T-cell (primary cell): ENCODE measurements at regions not wholly inside any gene's neighbourhood (a gene's known extent, or its start where the extent isn't known, plus 50 kb on each side); places are given as distances from the start of the nearest gene placed in this dataset.

Experiments used
- ATAC-seq, 4 experiments: fragments of 200-7000 bp in 3 of 4; fragments of 150-1000 bp in 1 of 4; cut with Tn5 transposase; replicated peaks in 1 of 4; 1 replicate in 3 of 4; 2 replicates in 1 of 4; pipeline ENCODE4 v1.10.0; 2021; ENCODE audit warnings: moderate library complexity in 3 of 4, mild to moderate bottlenecking in 2 of 4, moderate number of reproducible peaks in 1 of 4
- CTCF ChIA-PET, 2 donors: fragments of 300-600 bp; sonication (Branson Sonifier 250); formaldehyde crosslinking; loops; one replicate each; lab custom pipeline; 2022; ENCODE audit warnings: antibody characterized with exemption in 2 of 2; lab: Charles Lee
- POLR2A ChIA-PET, 2 donors: fragments of 300-600 bp; sonication (Branson Sonifier 250); formaldehyde crosslinking; loops; one replicate each; lab custom pipeline; 2022; ENCODE audit warnings: antibody characterized with exemption in 2 of 2; lab: Charles Lee
- DNase-seq, 35 experiments: peaks; one replicate each; pipeline versions ENCODE4 v3.0.0 to v3.0.0-alpha.2; 2013 to 2023
- H3K27ac ChIP-seq: one replicate; pipeline ENCODE4 v1.5.1; 2013; ENCODE audit warnings: low read length
- H3K27me3 ChIP-seq, 2 experiments: replicated peaks in 1 of 2; 1 replicate in 1 of 2; 2 replicates in 1 of 2; pipeline versions ENCODE4 v1.6.1 to v1.7.0; 2013; ENCODE audit warnings: low read length in 1 of 2, mixed read lengths in 1 of 2; ENCODE audit not compliant: control insufficient read depth in 2 of 2, insufficient read depth in 2 of 2; ENCODE audit errors: extremely low read depth in 1 of 2
- H3K36me3 ChIP-seq, 2 donors: 1 replicate in 1 of 2; 2 replicates in 1 of 2; pipeline versions ENCODE4 v1.6.1 to v1.7.0; 2013; ENCODE audit warnings: low read length in 1 of 2; ENCODE audit not compliant: control insufficient read depth in 2 of 2, insufficient read depth in 1 of 2; ENCODE audit errors: extremely low read depth in 1 of 2
- H3K4me1 ChIP-seq, 2 experiments: 1 replicate in 1 of 2; 2 replicates in 1 of 2; pipeline versions ENCODE4 v1.6.1 to v1.7.0; 2013; ENCODE audit warnings: low read length in 2 of 2, mixed read lengths in 1 of 2; ENCODE audit not compliant: insufficient read depth in 2 of 2, control insufficient read depth in 1 of 2; ENCODE audit errors: extremely low read depth in 1 of 2
- H3K4me3 ChIP-seq, 2 donors: 1 replicate in 1 of 2; 2 replicates in 1 of 2; pipeline versions ENCODE4 v1.5.1 to v1.7.0; 2013; ENCODE audit warnings: mild to moderate bottlenecking in 2 of 2, low read length in 1 of 2, moderate library complexity in 1 of 2; ENCODE audit not compliant: control insufficient read depth in 1 of 2; ENCODE audit errors: extremely low read depth in 1 of 2
- H3K9me3 ChIP-seq: 2 replicates; pipeline ENCODE4 v1.7.0; 2013
- H3K27ac Mint-ChIP-seq, 2 donors: one replicate each; pipeline ENCODE4 v1.8.0; 2020 to 2021; ENCODE audit warnings: mild to moderate bottlenecking in 2 of 2, mixed read lengths in 2 of 2
- H3K27me3 Mint-ChIP-seq, 2 donors: one replicate each; pipeline ENCODE4 v1.8.0; 2021 to 2022; ENCODE audit warnings: mixed read lengths in 2 of 2
- H3K36me3 Mint-ChIP-seq: one replicate; pipeline ENCODE4 v1.8.0; 2021; ENCODE audit warnings: mixed read lengths
- H3K4me1 Mint-ChIP-seq, 3 donors: one replicate each; pipeline ENCODE4 v1.8.0; 2020 to 2022; ENCODE audit warnings: mixed read lengths in 3 of 3, mild to moderate bottlenecking in 1 of 3
- H3K4me3 Mint-ChIP-seq, 3 donors: one replicate each; pipeline ENCODE4 v1.8.0; 2020 to 2022; ENCODE audit warnings: mild to moderate bottlenecking in 3 of 3, mixed read lengths in 3 of 3, moderate library complexity in 3 of 3
- H3K9me3 Mint-ChIP-seq, 3 donors: one replicate each; pipeline ENCODE4 v1.8.0; 2020 to 2022; ENCODE audit warnings: mixed read lengths in 3 of 3
- WGBS: methylation state at CpG from one replicate; pipeline ENCODE4 v1.1.5; 2013; ENCODE audit warnings: missing lambda C conversion rate; ENCODE audit not compliant: insufficient coverage; 5-methylcytosine and 5-hydroxymethylcytosine counted together

- no peaks in the 10 kb centered on the region for H3K9me3 ChIP-seq
- no peaks in the 10 kb centered on the region for H3K36me3 ChIP-seq
- ChIA-PET POLR2A (no interaction called here), CTCF (no interaction called here)
- no peaks in the 10 kb centered on the region for H3K4me1 ChIP-seq
- Mint-ChIP-seq H3K9me3 (no peaks in the 10 kb centered on the region), H3K36me3 (no peaks in the 10 kb centered on the region), H3K4me3 (no peak overlapping the region), H3K4me1 (no peaks in the 10 kb centered on the region), H3K27ac (no peak overlapping the region), H3K27me3 (peaks cover 4 to 11% of the 10 kb centered on the region in 2 donors)
- no peak overlapping the region for H3K27ac ChIP-seq
- H3K4me3 ChIP-seq: no peak overlapping the region
- no peak for ATAC-seq
- WGBS: 100% methylated on average over 2 of the region's 4 CpGs
- H3K27me3 ChIP-seq: peaks cover 0 to 9% of the 10 kb centered on the region in 2 experiments
- DNase-seq: no peak
Observed at GRCh38 chr11:122604621-122605020, 50.9 kb upstream of the UBASH3B start.

DNA sequence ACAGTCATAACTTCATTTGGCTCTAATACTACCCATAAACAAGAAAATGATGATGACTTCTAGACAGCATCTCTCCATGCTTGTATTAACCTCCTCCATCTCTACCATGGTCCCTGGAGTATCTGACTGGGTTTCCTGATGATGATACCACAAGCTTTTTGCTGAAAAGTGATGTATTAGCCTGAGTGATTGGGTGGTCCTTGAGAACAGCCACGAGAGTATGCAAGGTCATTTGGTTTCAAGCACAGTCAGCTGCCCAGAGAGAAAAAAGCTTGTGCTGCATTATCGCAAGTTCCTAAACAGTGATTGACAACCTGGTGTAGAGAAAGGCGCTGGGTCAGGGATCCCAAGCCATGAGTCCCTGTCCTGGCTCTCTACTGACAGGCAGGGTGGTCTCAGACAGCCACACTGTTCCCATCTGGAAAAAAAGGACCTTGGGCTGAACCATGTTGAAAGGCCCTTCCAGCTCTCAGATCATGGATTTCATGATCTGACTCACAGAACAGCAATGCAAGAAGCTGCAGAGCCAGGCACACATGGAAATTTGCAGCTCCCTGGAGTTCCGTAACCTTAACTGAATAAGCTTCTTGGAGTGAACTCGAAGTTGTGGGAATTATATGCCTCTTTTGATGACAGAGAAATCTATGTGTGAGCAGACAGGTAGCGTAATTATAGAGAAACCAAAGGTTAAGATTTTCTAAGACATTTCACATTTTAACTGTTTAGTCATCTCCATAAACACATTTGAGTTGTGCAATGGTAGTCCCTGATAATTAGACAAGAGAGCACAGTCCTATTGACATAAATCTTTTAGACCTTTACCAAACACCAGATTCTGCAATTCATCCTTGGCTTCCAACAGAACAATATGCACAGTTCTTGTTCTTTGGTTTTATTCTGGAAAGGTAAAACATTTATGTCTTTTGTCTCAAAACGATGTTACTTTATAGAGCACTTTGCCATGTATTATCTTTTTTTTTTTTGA, 54.1 kb upstream of the UBASH3B start:
- ATAC-seq (no peak), DNase-seq (no peak)
- no peaks in the 10 kb centered on the region for H3K36me3 ChIP-seq
- Mint-ChIP-seq H3K27ac (no peak overlapping the region), H3K9me3 (no peaks in the 10 kb centered on the region), H3K4me3 (no peak overlapping the region), H3K4me1 (no peaks in the 10 kb centered on the region), H3K27me3 (peaks cover 11 to 14% of the 10 kb centered on the region in 2 donors), H3K36me3 (no peaks in the 10 kb centered on the region)
- H3K27me3 ChIP-seq: peaks cover 0 to 16% of the 10 kb centered on the region in 2 experiments
- 64% methylated on average over 3 of the region's 7 CpGs for WGBS
- CTCF ChIA-PET: no interaction called here
- no peaks in the 10 kb centered on the region for H3K4me1 ChIP-seq
- POLR2A ChIA-PET: no interaction called here
- H3K9me3 ChIP-seq: no peaks in the 10 kb centered on the region
- H3K4me3 ChIP-seq: no peak overlapping the region
- no peak overlapping the region for H3K27ac ChIP-seq

DNA sequence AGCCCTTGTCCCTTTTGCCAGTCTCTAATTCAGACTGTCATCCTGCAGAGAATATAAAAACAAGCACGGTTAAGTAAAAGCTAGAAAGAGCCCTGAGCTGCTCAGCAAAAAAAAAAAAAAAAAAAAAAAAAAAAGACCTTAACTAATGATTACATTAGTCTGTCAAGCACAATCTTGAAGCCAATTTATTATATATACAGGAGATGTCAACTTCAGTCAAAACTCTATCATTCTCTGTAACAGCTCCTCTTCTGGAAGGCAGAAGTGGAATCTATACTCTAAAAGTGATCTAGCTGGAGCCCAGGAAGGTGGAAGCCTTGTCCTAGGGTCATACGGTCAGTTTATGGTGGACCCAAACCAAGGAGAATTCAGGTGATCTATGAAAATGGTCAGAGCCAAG, 55.2 kb upstream of the UBASH3B start:
- Mint-ChIP-seq H3K9me3 (no peaks in the 10 kb centered on the region), H3K27me3 (peaks cover 12 to 17% of the 10 kb centered on the region in 2 donors), H3K4me1 (no peaks in the 10 kb centered on the region), H3K4me3 (no peak overlapping the region), H3K36me3 (no peaks in the 10 kb centered on the region), H3K27ac (no peak overlapping the region)
- H3K9me3 ChIP-seq: no peaks in the 10 kb centered on the region
- no peaks in the 10 kb centered on the region for H3K4me1 ChIP-seq
- H3K36me3 ChIP-seq: no peaks in the 10 kb centered on the region
- POLR2A ChIA-PET: no interaction called here
- DNase-seq: no peak
- WGBS: 100% methylated on average over 1 of the region's 2 CpGs
- H3K4me3 ChIP-seq: no peak overlapping the region
- no peak overlapping the region for H3K27ac ChIP-seq
- ATAC-seq: no peak
- H3K27me3 ChIP-seq: peaks cover 0 to 16% of the 10 kb centered on the region in 2 experiments
- CTCF ChIA-PET: interaction anchor here in 1 of 2 donors (0.6 kb wide), 1 partner anchor 74 kb away, joined by 7 read pairs; no protein-coding TSS in a partner anchor

DNA sequence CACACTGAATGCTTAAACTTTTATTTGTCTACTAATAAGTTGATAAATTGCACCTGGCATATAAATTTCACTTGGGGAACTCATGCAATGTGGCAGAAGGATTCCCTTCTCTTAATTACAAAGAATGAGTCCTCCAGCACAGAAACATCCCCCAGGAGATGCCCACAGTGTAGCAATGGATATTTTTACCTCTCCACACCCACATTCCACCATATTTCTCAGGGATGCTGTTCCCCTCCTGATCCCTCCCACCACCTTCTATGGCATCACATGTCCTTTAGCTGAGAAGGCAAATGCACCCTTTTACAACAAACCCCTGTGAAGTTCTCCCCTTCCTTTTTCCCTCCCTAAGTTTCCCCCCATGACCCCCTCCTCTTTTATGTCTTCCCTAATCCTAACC, 56.1 kb upstream of the UBASH3B start:
- ChIA-PET CTCF (no interaction called here), POLR2A (interaction anchor here in 1 of 2 donors (0.6 kb wide), 1 partner anchor 94 kb away, joined by 3 read pairs; no protein-coding TSS in a partner anchor)
- no peaks in the 10 kb centered on the region for H3K36me3 Mint-ChIP-seq
- H3K4me3 ChIP-seq: no peak overlapping the region
- H3K27ac ChIP-seq: no peak overlapping the region
- no peaks in the 10 kb centered on the region for H3K9me3 ChIP-seq
- peaks cover 9 to 17% of the 10 kb centered on the region in 2 donors for H3K27me3 Mint-ChIP-seq
- peaks cover 0 to 16% of the 10 kb centered on the region in 2 experiments for H3K27me3 ChIP-seq
- no peaks in the 10 kb centered on the region for H3K9me3 Mint-ChIP-seq
- H3K4me3 Mint-ChIP-seq: no peak overlapping the region
- no peaks in the 10 kb centered on the region for H3K4me1 ChIP-seq
- ATAC-seq (no peak), DNase-seq (no peak)
- no peaks in the 10 kb centered on the region for H3K4me1 Mint-ChIP-seq
- no peak overlapping the region for H3K27ac Mint-ChIP-seq
- H3K36me3 ChIP-seq: no peaks in the 10 kb centered on the region

GRCh38 chr11:122598971-122599370, 56.6 kb upstream of the UBASH3B start:
- Histone ChIP-seq H3K4me1 (no peaks in the 10 kb centered on the region), H3K4me3 (no peak overlapping the region), H3K9me3 (no peaks in the 10 kb centered on the region), H3K27ac (no peak overlapping the region), H3K36me3 (no peaks in the 10 kb centered on the region), H3K27me3 (peaks cover 0 to 16% of the 10 kb centered on the region in 2 experiments)
- CTCF ChIA-PET: no interaction called here
- no peak overlapping the region for H3K4me3 Mint-ChIP-seq
- ATAC-seq: no peak
- WGBS: 100% methylated on average over 1 of the region's 3 CpGs
- peaks cover 9 to 17% of the 10 kb centered on the region in 2 donors for H3K27me3 Mint-ChIP-seq
- H3K9me3 Mint-ChIP-seq: no peaks in the 10 kb centered on the region
- DNase-seq: no peak
- POLR2A ChIA-PET: no interaction called here
- H3K36me3 Mint-ChIP-seq: no peaks in the 10 kb centered on the region
- H3K27ac Mint-ChIP-seq: no peak overlapping the region
- H3K4me1 Mint-ChIP-seq: no peaks in the 10 kb centered on the region

- ChIA-PET POLR2A (interaction anchor here in 1 of 2 donors (0.6 kb wide), 1 partner anchor 8 kb away, joined by 4 read pairs; no protein-coding TSS in a partner anchor), CTCF (interaction anchor here in 1 of 2 donors (1.1 kb wide), 1 partner anchor 15 kb away, joined by 4 read pairs; no protein-coding TSS in a partner anchor)
- ATAC-seq: no peak
- Histone ChIP-seq H3K9me3 (no peaks in the 10 kb centered on the region), H3K4me3 (no peak overlapping the region), H3K27ac (no peak overlapping the region), H3K27me3 (peaks cover 0 to 19% of the 10 kb centered on the region in 2 experiments), H3K4me1 (no peaks in the 10 kb centered on the region), H3K36me3 (no peaks in the 10 kb centered on the region)
- Mint-ChIP-seq H3K4me1 (no peaks in the 10 kb centered on the region), H3K4me3 (no peak overlapping the region), H3K9me3 (no peaks in the 10 kb centered on the region), H3K27ac (no peak overlapping the region), H3K36me3 (no peaks in the 10 kb centered on the region), H3K27me3 (peaks cover 16 to 26% of the 10 kb centered on the region in 2 donors)
- no CpG with 5 or more reads among the region's 2 CpGs for WGBS
- DNase-seq: no peak
Observed at GRCh38 chr11:122597511-122597910, 58.0 kb upstream of the UBASH3B start.
